HL-60/S4 treated with retinoic acid at 250 ng/mL for 4 days and 3 days (cell line): ENCODE measurements at regions not wholly inside any gene's neighbourhood (a gene's known extent, or its start where the extent isn't known, plus 50 kb on each side); places are given as distances from the start of the nearest gene placed in this dataset.

Source experiments
- in situ Hi-C: fragments of 300-500 bp; cut with MboI; formaldehyde crosslinking; loops from 2 replicates; pipeline ENCODE4 v1.7.0; 2022; ENCODE audit warnings: low sequenced_read_pairs

DNA sequence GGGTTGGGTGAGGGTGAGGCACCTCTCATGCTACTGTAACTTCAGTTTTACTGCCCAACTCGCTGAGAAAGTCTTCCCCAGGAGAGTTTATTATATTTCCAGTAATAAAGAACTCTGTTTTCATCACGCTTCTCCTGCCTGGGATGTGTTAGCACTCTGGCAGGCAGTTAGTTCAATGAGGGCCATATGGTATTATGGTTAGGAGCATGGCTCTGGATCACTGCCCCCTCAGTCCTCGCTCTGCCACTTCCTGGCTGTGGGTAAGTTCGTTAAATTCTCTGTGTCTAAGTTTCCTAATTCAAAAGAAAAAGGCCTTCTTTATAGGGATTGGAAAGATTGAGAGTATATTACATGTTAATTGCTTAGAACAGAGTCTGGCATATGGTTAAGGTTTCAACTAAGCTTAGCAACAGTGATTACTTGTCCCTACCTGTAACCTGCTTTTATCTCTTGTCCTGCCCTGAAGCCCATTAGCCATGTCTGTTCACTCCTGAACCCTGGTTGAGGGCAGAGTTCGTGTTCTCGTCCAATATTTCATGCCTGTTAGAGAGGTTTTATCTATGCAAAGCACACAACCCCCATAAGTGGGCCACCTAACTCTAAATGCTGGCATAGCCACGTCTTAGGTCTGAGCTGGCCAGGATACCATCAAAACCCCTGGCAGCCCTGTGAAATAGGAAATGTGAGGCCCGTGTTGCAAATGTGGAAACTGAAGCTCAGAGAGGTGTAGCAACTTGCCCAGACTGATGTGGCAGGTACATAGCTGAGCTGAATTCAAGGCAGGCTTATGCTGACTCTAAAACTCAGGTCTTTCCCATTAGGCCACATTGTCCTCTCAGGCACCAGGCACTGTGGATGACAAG is 342.5 kb upstream of the JARID2 start:
- in situ Hi-C loops: loop anchor here (25.0 kb wide), 1 partner anchor 691 kb away; no protein-coding TSS in a partner anchor

DNA sequence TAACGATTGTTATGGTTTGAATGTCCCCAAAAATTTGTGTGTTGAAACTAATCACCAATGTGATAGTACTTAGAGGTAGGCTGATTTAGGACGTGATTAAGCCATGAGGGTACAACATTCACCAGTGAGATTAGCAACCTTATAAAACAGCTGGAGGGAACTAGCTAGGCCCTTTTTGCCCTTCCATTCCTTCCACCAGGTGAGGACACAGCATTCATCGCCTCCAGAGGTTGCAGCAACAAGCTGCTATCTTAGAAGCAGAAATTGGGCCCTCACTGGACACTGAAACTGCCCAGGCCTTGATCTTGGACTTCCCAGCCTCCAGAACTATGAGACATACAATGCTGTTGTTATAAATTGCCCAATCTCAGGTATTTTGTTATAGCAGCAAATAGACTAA is 340.7 kb upstream of the JARID2 start:
- in situ Hi-C loops: loop anchor here (25.0 kb wide), 1 partner anchor 693 kb away; no protein-coding TSS in a partner anchor

DNA sequence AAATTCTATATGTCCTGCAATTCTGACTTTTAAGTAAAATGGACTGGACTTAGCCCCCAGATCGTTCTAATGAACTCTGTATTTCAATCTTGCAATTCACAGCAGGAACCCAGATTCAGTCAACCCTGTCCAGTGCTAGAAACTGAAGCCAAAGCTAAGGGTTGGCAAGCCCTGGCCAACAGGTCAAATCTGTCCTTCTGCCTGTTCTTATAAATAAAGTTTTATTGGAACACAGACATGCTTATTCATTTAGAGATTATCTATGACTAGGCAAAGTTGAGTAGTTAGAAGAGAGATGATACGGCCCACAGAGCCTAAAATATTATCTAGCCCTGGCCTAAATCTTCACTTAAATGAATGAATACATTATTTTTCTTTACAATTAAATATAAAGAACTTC is 339.2 kb upstream of the JARID2 start:
- in situ Hi-C loops: loop anchor here (25.0 kb wide), 1 partner anchor 694 kb away; no protein-coding TSS in a partner anchor

DNA sequence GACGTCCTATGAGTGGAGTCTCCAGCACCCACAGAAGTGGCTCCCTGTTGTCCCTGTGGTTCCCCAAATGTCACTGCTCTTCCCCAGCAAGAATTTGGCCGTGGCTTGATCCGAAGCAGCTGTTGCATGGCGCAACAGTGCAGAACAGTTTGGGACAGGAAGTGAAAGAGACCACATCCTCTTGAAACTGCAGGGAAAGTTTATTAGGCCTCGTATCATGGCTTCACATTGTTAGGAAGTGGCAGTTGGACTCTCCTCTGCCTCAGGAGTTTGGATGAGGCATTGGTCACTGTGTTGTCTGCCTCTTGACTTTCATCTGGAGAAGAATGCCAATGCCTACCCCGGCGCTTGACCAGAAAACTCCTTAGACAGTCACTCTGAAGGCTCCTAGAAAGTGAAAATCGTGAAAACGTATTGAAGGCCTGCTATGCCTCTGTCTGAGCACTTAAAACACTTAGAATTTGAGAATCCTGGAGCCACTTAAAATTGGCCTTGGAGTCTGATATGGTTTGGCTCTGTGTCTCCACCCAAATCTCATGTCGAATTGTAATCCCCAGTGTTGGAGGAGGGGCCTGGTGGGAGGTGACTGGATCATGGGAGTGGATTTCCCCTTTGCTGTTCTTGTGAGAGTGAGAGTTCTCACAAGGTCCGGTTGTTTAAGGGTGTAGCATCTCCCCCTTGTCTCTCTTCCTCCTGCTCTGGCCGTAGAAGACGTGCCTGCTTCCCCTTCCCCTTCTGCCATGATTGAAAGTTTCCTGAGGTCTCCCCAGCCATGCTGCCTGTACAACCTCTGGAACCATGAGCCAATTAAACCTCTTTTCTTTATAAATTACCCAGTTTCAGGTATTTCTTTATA is 334.9 kb upstream of the JARID2 start:
- in situ Hi-C loops: loop anchor here (25.0 kb wide), 1 partner anchor 699 kb away; no protein-coding TSS in a partner anchor

DNA sequence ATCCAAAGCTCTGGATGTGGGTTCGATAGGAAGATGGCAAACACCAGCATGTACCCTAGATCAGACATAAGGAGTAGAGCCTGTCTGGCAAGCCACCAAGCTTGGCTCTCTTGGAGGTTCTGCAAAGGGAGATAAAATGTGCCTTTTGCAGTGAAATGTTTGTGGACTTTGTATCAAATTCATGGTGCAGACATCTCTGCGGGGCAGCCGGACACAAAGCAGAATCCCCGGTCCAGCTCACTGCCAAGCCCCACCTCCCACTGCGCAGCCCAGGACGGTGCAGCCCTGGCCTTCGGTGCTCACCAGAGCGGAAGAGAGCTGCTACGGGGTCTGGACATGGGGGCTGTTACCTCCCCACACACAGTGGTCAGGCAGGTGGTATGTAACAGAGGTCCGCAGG is 333.6 kb upstream of the JARID2 start:
- in situ Hi-C loops: loop anchor here (25.0 kb wide), 1 partner anchor 700 kb away; no protein-coding TSS in a partner anchor

DNA sequence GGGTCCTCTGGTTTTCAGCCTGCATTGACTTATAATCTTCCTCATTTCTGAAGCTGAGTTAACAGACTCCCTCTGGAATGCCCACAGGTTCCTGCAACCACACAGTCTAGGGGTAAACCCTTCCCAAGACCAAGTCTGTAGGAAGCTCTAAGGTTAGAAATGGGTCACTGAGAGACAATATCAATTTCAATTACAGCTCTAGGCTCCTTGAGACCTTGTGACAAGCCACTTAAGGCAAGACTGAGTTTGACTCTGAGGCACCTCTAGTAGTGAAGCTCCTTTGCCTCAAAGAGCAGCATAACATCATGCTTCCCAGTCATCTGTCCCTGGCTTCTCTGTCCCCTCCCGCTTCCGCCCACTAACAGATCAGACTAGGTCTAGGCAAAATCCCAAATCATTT is 333.2 kb upstream of the JARID2 start:
- in situ Hi-C loops: loop anchor here (25.0 kb wide), 1 partner anchor 700 kb away; no protein-coding TSS in a partner anchor

DNA sequence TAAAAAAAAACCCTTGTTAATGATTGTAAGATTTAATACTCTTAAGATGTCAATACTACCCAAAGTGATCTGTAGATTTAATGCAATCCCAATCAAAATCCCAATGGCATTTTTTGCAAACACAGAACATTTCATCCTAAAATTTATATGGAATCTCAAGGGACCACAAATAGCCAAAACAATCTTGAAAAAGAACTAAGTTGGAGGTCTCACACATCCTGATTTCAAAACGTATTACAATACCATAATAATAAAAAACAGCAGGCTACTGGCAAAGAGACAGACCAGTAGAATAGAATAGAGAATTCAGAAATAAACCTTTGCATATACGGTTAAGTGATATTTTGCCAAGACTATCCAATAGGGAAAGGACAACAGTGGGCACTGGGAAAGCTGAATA is 331.9 kb upstream of the JARID2 start:
- in situ Hi-C loops: loop anchor here (25.0 kb wide), 1 partner anchor 702 kb away; no protein-coding TSS in a partner anchor

DNA sequence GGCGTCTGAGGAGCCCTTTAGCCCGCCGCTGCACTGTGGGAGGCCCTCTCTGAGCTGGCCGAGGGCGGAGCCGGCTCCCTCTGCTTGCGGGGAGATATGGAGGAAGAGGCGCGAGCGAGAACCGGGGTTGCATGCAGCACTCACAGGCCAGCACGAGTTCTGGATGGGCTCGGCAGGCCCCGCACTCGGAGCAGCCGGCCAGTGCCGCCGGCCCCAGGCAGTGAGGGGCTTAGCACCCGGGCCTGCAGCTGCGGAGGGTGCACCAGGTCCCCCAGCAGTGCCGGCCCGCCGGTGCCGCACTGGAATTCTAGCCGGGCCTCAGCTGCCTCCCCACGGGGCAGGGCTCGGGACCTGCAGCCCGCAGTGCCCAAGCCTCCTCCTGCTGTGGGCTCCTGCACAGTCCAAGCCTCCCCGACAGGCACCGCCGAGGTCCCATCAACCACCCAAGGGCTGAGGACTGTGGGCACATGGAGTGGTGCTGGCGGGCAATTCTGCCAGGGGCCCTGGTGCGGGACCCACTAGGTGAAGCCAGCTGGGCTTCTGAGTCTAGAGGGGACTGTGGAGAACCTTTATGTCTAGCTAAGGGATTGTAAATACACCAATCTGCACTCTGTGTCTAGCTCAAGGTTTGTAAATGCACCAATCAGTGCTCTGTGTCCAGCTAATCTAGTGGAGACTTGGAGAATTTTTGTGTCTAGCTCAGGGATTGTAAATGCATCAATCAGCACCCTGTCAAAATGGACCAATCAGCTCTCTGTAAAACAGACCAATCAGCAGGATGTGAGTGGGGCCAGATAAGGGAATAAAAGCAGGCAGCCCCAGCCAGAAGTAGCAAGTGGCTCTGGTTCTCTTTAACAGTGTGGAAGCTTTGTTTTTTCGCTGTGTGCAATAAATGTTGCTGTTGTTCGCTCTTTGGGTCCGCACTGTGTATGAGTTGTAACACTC is 329.7 kb upstream of the JARID2 start:
- in situ Hi-C loops: loop anchor here (25.0 kb wide), 1 partner anchor 704 kb away; no protein-coding TSS in a partner anchor

DNA sequence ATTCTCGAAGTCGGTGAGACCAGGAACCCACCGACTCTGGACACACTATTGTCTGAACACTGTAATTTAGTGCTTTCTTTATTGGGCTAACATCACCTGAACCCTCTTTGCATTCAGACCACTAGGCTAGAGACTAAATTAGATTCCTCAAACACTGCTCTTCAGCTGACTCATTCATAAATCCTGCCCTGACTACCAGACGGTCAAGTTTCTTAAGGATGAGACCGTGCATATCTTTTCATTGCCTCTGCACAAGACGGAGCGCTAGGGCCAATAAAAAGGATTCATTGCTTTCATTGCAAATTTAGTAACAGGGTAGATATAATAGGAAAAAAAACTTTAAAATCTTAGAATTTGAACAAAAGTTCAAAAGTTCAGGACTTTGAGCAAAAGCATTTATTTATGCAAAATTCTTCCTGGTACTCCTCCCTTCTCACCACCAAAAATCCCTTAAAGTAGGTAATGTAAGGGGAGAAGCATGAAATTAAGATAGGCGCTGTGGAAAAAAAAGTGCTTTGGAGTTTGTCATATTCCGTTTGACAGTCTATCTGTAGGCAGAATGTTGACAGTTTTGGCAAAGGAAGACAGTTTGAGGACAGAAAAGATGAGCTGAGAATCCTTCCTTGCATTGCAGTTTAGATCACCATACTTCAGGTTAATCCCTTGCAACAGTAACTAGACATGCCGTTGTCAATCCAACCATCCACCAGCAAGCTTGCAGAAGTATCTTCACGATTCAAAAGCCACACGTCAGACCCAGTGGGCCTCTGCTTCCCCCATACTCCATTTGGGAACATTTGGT is 328.6 kb upstream of the JARID2 start:
- in situ Hi-C loops: loop anchor here (25.0 kb wide), 1 partner anchor 705 kb away; no protein-coding TSS in a partner anchor

DNA sequence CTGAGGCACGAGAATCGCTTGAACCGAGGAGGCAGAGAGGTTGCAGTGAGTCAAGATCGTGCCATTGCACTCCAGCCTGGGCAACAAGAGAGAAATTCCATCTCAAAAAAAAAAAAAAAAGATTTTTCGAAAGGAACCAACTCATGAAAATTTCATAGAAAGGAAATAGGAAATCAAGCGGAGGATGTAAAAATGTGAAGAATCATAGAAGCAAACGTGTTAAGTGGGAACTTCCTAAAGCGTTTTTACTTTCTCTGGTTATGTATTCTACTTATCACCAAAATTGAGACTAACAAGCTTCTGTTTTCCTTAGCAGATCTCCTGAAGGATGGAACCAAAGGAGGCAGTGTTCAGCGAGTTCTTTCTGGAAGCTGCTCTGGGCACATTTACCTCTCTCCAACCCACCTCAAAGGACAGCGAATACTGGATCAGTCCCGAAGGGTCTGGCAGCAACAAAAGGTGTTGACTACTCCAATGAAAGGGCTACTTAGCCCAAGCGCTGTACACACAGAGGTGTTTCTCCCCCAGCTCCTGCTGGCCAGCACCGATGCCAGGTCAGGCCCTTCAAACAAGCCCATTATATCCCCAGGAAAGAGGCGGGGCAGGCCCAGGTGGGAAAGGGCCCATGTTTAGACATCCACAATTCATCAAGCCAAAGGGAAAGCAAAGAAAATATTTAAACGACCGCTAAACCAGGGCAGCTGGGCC is 327.5 kb upstream of the JARID2 start:
- in situ Hi-C loops: loop anchor here (25.0 kb wide), 1 partner anchor 706 kb away; no protein-coding TSS in a partner anchor

DNA sequence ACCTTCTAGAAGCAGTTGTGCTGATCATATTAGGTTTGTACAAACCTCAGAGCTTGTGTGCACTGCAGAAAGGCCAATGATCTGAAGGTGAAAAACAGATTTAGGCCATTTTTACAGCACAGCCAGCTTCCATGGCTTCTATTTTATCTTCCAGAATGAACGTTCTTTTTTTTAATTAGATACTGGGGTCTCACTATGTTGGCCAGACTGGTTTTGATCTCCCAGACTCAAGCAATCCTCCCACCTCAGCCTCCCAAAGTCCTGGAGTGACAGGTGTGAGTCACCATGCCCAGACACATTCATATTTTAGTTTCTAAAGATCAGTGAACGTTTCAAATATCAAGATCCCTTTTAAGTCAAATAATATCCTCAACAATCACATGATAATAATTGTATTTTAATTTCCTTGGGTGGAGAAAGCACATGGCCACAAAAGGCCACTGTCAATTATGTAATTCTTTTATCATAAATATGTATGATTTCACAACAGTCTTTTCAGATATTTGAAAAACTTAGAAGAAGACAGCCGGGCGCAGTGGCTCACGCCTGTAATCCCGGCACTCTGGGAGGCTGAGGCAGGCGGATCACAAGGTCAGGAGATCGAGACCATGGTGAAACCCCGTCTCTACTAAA is 326.7 kb upstream of the JARID2 start:
- in situ Hi-C loops: loop anchor here (25.0 kb wide), 1 partner anchor 707 kb away; no protein-coding TSS in a partner anchor

DNA sequence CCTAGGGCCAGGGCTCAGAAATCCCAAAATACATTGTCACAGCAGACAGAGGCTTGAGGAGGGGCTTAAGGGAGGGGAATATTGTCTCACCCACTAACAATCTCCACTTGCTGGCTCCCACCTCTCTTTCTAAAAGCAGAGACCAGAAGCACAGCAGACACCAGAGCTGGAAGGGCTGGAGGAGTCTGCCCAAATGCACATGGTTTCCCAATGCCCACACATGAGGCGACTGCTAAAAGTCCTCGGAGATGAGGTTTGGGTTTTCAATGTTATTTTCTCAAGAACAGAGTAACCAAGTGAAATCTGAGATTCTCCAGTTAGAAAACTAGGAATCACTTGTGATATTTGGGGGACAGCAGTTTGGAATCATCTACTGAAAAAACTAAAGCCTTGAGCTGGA is 325.6 kb upstream of the JARID2 start:
- in situ Hi-C loops: loop anchor here (25.0 kb wide), 1 partner anchor 708 kb away; no protein-coding TSS in a partner anchor

DNA sequence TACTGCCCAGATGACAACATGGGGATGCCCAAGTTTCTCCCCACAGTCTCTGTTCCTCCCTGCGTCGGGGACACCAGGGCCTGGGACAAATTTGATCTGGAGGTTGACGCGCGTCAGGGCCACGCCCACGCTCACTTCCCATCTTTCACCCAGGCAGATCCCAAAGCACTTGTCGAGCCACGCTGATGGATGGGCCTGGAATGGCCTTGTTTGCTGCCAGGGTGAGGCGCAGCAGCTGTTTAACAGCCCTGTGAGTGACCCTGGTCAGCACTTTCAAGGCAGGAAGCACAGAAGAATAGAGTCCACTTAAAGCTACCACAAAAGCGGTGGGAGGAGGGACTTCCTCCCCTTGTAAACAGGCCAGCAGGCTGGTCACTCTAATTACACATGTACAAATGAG is 324.7 kb upstream of the JARID2 start:
- in situ Hi-C loops: loop anchor here (25.0 kb wide), 1 partner anchor 709 kb away; no protein-coding TSS in a partner anchor

DNA sequence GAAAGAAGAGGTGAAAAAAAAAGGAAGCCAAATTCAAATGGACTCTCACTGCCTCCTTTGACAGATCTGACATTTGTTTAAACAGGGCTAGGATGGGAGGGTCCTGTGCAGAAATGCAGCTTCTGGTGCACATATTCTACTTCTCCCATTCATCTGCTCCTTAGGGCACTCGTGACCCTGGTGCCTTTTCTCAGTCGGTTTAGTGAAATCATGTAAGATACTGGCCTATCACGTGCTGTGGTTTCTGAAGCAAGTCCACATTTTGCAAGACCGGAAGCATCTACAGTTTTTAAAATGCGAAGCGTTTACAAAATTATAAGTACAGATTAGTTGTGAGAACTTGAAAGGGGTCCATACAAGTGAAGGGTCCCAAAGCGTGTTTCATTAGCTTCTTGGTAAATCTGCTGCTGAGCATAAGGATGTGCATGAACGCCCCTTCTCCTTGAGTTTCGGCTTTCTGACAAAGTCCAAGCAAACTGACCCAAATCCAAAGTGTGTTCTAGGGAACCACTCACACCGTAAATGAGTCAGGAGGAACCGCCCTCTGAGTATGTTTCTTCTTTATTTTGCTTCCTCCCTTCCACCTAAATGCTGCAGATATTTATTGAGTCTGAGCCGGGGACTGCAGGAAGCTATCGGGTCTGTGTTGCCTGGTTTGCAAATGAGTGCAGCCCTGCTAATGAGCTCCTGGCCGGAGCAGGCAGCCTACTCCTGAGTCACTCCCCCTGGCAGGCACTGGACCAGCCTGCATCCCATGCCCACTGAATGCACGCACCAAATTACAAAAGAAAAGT is 323.8 kb upstream of the JARID2 start:
- in situ Hi-C loops: loop anchor here (25.0 kb wide), 1 partner anchor 710 kb away; no protein-coding TSS in a partner anchor

DNA sequence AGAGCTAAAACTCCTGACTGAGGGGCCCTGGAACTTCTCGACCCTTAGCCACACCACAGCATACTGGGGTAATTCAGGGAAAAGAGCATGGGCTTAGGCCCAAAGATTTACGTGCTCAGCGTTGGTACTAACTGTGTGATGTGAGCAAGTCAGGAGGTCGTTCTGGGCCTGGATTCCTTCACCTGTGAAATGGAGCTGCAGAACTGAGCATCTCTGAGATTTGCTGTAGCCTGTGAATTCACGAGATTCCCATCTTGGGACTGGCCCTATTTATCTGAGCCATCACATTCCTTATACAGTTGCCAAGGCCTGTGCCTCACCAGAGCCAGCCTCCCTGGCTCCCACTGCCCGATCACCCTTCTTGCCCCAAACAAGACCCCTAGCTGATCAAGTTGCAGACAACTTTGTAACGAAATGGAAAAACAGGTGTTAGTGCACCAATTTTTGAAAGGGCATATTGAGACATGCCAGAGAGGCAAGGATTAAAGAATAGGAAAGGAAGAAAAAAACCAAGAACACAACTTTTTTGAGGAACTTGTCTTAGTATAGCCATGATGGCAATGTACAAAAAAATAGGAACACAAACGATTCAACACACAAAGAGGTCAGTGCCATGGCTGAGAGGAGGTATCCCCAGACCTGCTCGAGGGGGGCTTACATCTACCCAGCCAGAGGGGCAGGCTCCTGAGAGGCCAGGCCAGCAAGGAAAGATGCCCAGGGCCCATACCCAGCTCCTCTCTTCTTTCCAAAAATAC is 323.0 kb upstream of the JARID2 start:
- in situ Hi-C loops: loop anchor here (25.0 kb wide), 1 partner anchor 711 kb away; no protein-coding TSS in a partner anchor
